IMR-90 (cell line): ENCODE measurements at regions not wholly inside any gene's neighbourhood (a gene's known extent, or its start where the extent isn't known, plus 50 kb on each side); places are given as distances from the start of the nearest gene placed in this dataset.

Experiments used
- ATAC-seq: fragments of 200-7000 bp; cut with Tn5 transposase; 2 replicates; pipeline ENCODE4 v1.9.1; 2020; ENCODE audit warnings: low read depth, mild to moderate bottlenecking, moderate library complexity
- BruUV-seq: library from RNA; stranded (reverse); fragments of 400-500 nt; replicated peaks from 2 replicates; lab custom pipeline; 2021; lab: Mats Ljungman, UMichigan
- CTCF ChIA-PET: fragments of 300-600 bp; formaldehyde crosslinking; extraction: SDS; loops from one replicate; lab custom pipeline; 2021; ENCODE audit warnings: antibody characterized with exemption; lab: Yijun Ruan, JAX
- POLR2A ChIA-PET: fragments of 300-600 bp; sonication (Branson Sonifier 250); formaldehyde crosslinking; loops from one replicate; lab custom pipeline; 2022; ENCODE audit warnings: antibody characterized with exemption; ENCODE audit not compliant: unreplicated experiment; lab: Charles Lee
- DNase-seq: peaks from one replicate; pipeline ENCODE4 v3.0.0; 2013
- H2AFZ ChIP-seq: replicated peaks from 2 replicates; pipeline ENCODE3; 2013; ENCODE audit warnings: low read length, mild to moderate bottlenecking; ENCODE audit not compliant: poor library complexity
- H2AK5ac ChIP-seq: 2 replicates; pipeline ENCODE4 v1.6.1; 2013; ENCODE audit warnings: low read depth, low read length, inconsistent platforms
- H2AK9ac ChIP-seq: replicated peaks from 2 replicates; pipeline ENCODE3; 2013; ENCODE audit warnings: mild to moderate bottlenecking, low read depth, low read length, moderate library complexity; ENCODE audit not compliant: poor library complexity
- H2BK120ac ChIP-seq: 2 replicates; pipeline ENCODE4 v1.6.1; 2013; ENCODE audit warnings: low read depth, low read length, inconsistent platforms
- H2BK15ac ChIP-seq: 3 replicates; pipeline ENCODE4 v1.6.1; 2013; ENCODE audit warnings: low read depth, low read length, inconsistent platforms
- H2BK20ac ChIP-seq: 2 replicates; pipeline ENCODE4 v1.6.1; 2013; ENCODE audit warnings: low read depth, mild to moderate bottlenecking, inconsistent platforms, low read length, moderate library complexity
- H2BK5ac ChIP-seq: 2 replicates; pipeline ENCODE4 v1.6.1; 2013; ENCODE audit warnings: mild to moderate bottlenecking, low read depth, low read length, inconsistent platforms; ENCODE audit not compliant: poor library complexity, severe bottlenecking
- H3K14ac ChIP-seq: replicated peaks from 2 replicates; pipeline ENCODE4 v1.6.1; 2013; ENCODE audit warnings: low read depth, low read length, inconsistent platforms
- H3K18ac ChIP-seq: 2 replicates; pipeline ENCODE4 v1.6.1; 2013; ENCODE audit warnings: low read depth, low read length, control low read depth
- H3K23ac ChIP-seq: 2 replicates; pipeline ENCODE4 v1.6.1; 2013; ENCODE audit warnings: low read depth, low read length, inconsistent platforms
- H3K27ac ChIP-seq: 2 replicates; pipeline ENCODE4 v1.5.1; 2013; ENCODE audit warnings: mild to moderate bottlenecking, control low read depth, low read length; ENCODE audit not compliant: insufficient read depth
- H3K27me3 ChIP-seq: 2 replicates; pipeline ENCODE4 v1.6.1; 2013; ENCODE audit warnings: low read length; ENCODE audit not compliant: control insufficient read depth, insufficient read depth
- H3K36me3 ChIP-seq: 2 replicates; pipeline ENCODE4 v1.6.1; 2013; ENCODE audit warnings: low read length, mixed read lengths; ENCODE audit not compliant: control insufficient read depth, insufficient read depth
- H3K4ac ChIP-seq: 2 replicates; pipeline ENCODE4 v1.6.1; 2013; ENCODE audit warnings: low read depth, low read length, inconsistent platforms
- H3K4me1 ChIP-seq: 2 replicates; pipeline ENCODE4 v1.6.1; 2013; ENCODE audit warnings: low read length, mixed read lengths; ENCODE audit not compliant: control insufficient read depth, insufficient read depth
- H3K4me2 ChIP-seq: 2 replicates; pipeline ENCODE4 v1.6.1; 2013; ENCODE audit warnings: low read depth, mild to moderate bottlenecking, control low read depth, low read length, moderate library complexity
- H3K4me3 ChIP-seq: 2 replicates; pipeline ENCODE4 v1.5.1; 2013; ENCODE audit warnings: low read depth, mild to moderate bottlenecking, control low read depth, low read length, moderate library complexity; ENCODE audit not compliant: insufficient read depth
- H3K56ac ChIP-seq: 2 replicates; pipeline ENCODE4 v1.6.1; 2013; ENCODE audit warnings: low read length, inconsistent platforms; ENCODE audit not compliant: insufficient read depth; ENCODE audit errors: extremely low read depth
- H3K79me1 ChIP-seq, 2 experiments: 2 replicates each; pipeline ENCODE4 v1.6.1; 2013; ENCODE audit warnings: low read length in 2 of 2, inconsistent platforms in 1 of 2, low read depth in 1 of 2
- H3K9ac ChIP-seq: 2 replicates; pipeline ENCODE4 v1.6.1; 2013; ENCODE audit warnings: low read depth, low read length, control low read depth
- H3K9me1 ChIP-seq: 2 replicates; pipeline ENCODE4 v1.6.1; 2013; ENCODE audit warnings: low read length, inconsistent platforms; ENCODE audit not compliant: insufficient read depth
- H3K9me3 ChIP-seq: 2 replicates; pipeline ENCODE4 v1.6.1; 2013; ENCODE audit warnings: low read length; ENCODE audit not compliant: control insufficient read depth, insufficient read depth
- H4K20me1 ChIP-seq: 2 replicates; pipeline ENCODE4 v1.6.1; 2013; ENCODE audit warnings: low read length, inconsistent platforms; ENCODE audit not compliant: insufficient read depth
- H4K5ac ChIP-seq: 2 replicates; pipeline ENCODE4 v1.6.1; 2013; ENCODE audit warnings: mild to moderate bottlenecking, low read depth, low read length, control low read depth
- H4K8ac ChIP-seq, 2 experiments: 2 replicates each; pipeline ENCODE4 v1.6.1; 2013; ENCODE audit warnings: low read depth in 2 of 2, low read length in 2 of 2, control low read depth in 1 of 2, inconsistent platforms in 1 of 2
- H4K91ac ChIP-seq: 2 replicates; pipeline ENCODE4 v1.6.1; 2013; ENCODE audit warnings: low read depth, low read length, inconsistent platforms; ENCODE audit not compliant: insufficient read depth
- BHLHE40 ChIP-seq: fragments of 150-350 bp; IDR thresholded peaks from 2 replicates; pipeline ENCODE4 v1.6.1; 2016; ENCODE audit warnings: mild to moderate bottlenecking, low read depth, low read length
- CEBPB ChIP-seq: IDR thresholded peaks from 2 replicates; pipeline ENCODE4 v1.6.1; 2012; ENCODE audit warnings: low read depth, low read length, improper control_type of control experiment
- CHD1 ChIP-seq: IDR thresholded peaks from 2 replicates; pipeline ENCODE4 v1.6.1; 2012; ENCODE audit warnings: low read depth, low read length, improper control_type of control experiment
- FOS ChIP-seq: fragments of 150-350 bp; IDR thresholded peaks from 2 replicates; pipeline ENCODE4 v1.6.1; 2016; ENCODE audit warnings: low read depth, low read length
- MAFK ChIP-seq: IDR thresholded peaks from 2 replicates; pipeline ENCODE4 v1.6.1; 2012; ENCODE audit warnings: low read depth, low read length, improper control_type of control experiment
- MAZ ChIP-seq: IDR thresholded peaks from 2 replicates; pipeline ENCODE4 v1.6.1; 2012; ENCODE audit warnings: low read depth, mild to moderate bottlenecking, low read length, improper control_type of control experiment, moderate library complexity, borderline replicate concordance
- MXI1 ChIP-seq: IDR thresholded peaks from 2 replicates; pipeline ENCODE4 v1.6.1; 2012; ENCODE audit warnings: low read depth, mild to moderate bottlenecking, low read length, moderate library complexity, borderline replicate concordance
- NFE2L2 ChIP-seq: fragments of 150-350 bp; IDR thresholded peaks from 2 replicates; pipeline ENCODE4 v1.6.1; 2016; ENCODE audit warnings: low read depth, mild to moderate bottlenecking, low read length
- POLR2A ChIP-seq: IDR thresholded peaks from 2 replicates; pipeline ENCODE4 v1.6.1; 2012; ENCODE audit warnings: mild to moderate bottlenecking, low read depth, low read length
- RAD21 ChIP-seq: IDR thresholded peaks from 2 replicates; pipeline ENCODE4 v1.6.1; 2012; ENCODE audit warnings: low read length, improper control_type of control experiment
- RCOR1 ChIP-seq: IDR thresholded peaks from 2 replicates; pipeline ENCODE4 v1.6.1; 2012; ENCODE audit warnings: mild to moderate bottlenecking, low read length, improper control_type of control experiment; ENCODE audit not compliant: insufficient replicate concordance
- RFX5 ChIP-seq: IDR thresholded peaks from 2 replicates; pipeline ENCODE4 v1.8.0; 2012; ENCODE audit warnings: low read depth, mild to moderate bottlenecking, low read length, moderate library complexity
- SMC3 ChIP-seq: fragments of 150-350 bp; IDR thresholded peaks from 2 replicates; pipeline ENCODE4 v1.6.1; 2016; ENCODE audit warnings: low read depth, mild to moderate bottlenecking, antibody characterized with exemption, low read length, moderate library complexity
- USF2 ChIP-seq: fragments of 150-350 bp; IDR thresholded peaks from 2 replicates; pipeline ENCODE4 v1.6.1; 2017; ENCODE audit warnings: mild to moderate bottlenecking, antibody characterized with exemption, low read length, low read depth
- WGBS, 2 experiments: methylation state at CpG; one replicate each; pipeline versions ENCODE4 v1.1.5 to v1.1.7; 2013; ENCODE audit warnings: missing lambda C conversion rate in 2 of 2; ENCODE audit not compliant: insufficient read length in 1 of 2; ENCODE audit errors: extremely low coverage in 2 of 2; 5-methylcytosine and 5-hydroxymethylcytosine counted together
- dilution Hi-C: fragments of 300-500 bp; cut with HindIII; formaldehyde crosslinking; loops from one replicate; pipeline ENCODE4 v1.14.3; 2018; ENCODE audit warnings: low sequenced_read_pairs; ENCODE audit not compliant: unreplicated experiment
- in situ Hi-C: fragments of 300-500 bp; cut with MboI; formaldehyde crosslinking; loops from 3 replicates; pipeline ENCODE4 v1.14.3; 2019; ENCODE audit warnings: low sequenced_read_pairs, inconsistent platforms, mixed read lengths
- intact Hi-C: fragments of 100-400 bp; cut with micrococcal nuclease; formaldehyde crosslinking; loops from 2 replicates; pipeline ENCODE4 v1.10.0; 2022
- TF ChIP-seq, protein P1 (sequence below): conservative IDR thresholded peaks from 2 replicates; pipeline ENCODE4 v1.5.1; 2012; ENCODE audit warnings: mild to moderate bottlenecking, low read depth, low read length, improper control_type of control experiment
- TF ChIP-seq, protein P2 (sequence below): fragments of 150-350 bp; IDR thresholded peaks from 2 replicates; pipeline ENCODE4 v1.6.1; 2016; ENCODE audit warnings: low read depth, mild to moderate bottlenecking, low read length, moderate library complexity, borderline replicate concordance

DNA sequence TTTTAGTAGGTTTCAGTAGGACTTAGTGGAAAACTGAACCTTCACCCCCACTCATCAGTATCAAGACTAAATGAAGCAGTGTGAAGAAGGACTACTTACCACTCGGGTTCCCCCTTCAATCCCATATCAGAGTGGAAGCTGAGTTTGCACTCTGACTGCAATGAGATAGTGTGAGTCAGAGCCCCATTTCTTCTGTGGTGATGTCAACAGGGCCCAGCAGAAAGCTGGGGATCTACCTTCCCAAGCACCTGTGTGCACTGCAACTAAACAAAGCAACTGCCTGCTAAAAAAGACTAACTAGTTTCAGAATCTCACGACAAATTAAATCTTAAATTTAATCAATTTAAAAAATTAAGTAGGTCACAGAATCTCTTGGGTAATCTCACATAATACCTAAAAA is 1837.0 kb upstream of the PCDH7 start:
- H3K79me1 ChIP-seq: no peaks in the 10 kb centered on the region
- no peak overlapping the region for H2AK9ac ChIP-seq
- no peak overlapping the region for H2BK15ac ChIP-seq
- intact Hi-C loops (no loop called here), dilution Hi-C loops (no loop called here), in situ Hi-C loops (no loop called here)
- H2AK5ac ChIP-seq: no peak overlapping the region
- H3K4me2 ChIP-seq: no peak overlapping the region
- ATAC-seq (no peak), DNase-seq (peak; percentile 10)
- H3K9me1 ChIP-seq: no peaks in the 10 kb centered on the region
- H3K4ac ChIP-seq: no peak overlapping the region
- no peak overlapping the region for H3K18ac ChIP-seq
- H4K91ac ChIP-seq: no peak overlapping the region
- H3K23ac ChIP-seq: no peak overlapping the region
- no peaks in the 10 kb centered on the region for H4K20me1 ChIP-seq
- H4K8ac ChIP-seq: no peak overlapping the region
- ChIA-PET CTCF (no interaction called here), POLR2A (no interaction called here)
- no peaks in the 10 kb centered on the region for H3K36me3 ChIP-seq
- H3K27me3 ChIP-seq: no peaks in the 10 kb centered on the region
- no peak overlapping the region for H4K5ac ChIP-seq
- no peaks in the 10 kb centered on the region for H3K9me3 ChIP-seq
- H3K4me1 ChIP-seq: peaks cover 2% of the 10 kb centered on the region; the same call in 1 of the 2 replicates
- no peak overlapping the region for H2BK120ac ChIP-seq
- BruUV-seq: no TSS peak
- H2AFZ ChIP-seq: no peak overlapping the region
- no peak overlapping the region for H2BK5ac ChIP-seq
- no peak overlapping the region for H3K4me3 ChIP-seq
- H2BK20ac ChIP-seq: 0 out of 2 replicates have a peak overlapping the region, but pooled peaks have one; percentile 1
- TF ChIP-seq NFE2L2 (no peak), RCOR1 (no peak), MAFK (no peak), RFX5 (no peak), FOS (no peak), SMC3 (no peak), BHLHE40 (no peak), CHD1 (no peak), POLR2A (no peak), RAD21 (no peak), MAZ (no peak), MXI1 (no peak), USF2 (no peak), CEBPB (no peak)
- TF ChIP-seq, protein P1, sequence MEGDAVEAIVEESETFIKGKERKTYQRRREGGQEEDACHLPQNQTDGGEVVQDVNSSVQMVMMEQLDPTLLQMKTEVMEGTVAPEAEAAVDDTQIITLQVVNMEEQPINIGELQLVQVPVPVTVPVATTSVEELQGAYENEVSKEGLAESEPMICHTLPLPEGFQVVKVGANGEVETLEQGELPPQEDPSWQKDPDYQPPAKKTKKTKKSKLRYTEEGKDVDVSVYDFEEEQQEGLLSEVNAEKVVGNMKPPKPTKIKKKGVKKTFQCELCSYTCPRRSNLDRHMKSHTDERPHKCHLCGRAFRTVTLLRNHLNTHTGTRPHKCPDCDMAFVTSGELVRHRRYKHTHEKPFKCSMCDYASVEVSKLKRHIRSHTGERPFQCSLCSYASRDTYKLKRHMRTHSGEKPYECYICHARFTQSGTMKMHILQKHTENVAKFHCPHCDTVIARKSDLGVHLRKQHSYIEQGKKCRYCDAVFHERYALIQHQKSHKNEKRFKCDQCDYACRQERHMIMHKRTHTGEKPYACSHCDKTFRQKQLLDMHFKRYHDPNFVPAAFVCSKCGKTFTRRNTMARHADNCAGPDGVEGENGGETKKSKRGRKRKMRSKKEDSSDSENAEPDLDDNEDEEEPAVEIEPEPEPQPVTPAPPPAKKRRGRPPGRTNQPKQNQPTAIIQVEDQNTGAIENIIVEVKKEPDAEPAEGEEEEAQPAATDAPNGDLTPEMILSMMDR: no peak
- TF ChIP-seq, protein P2, sequence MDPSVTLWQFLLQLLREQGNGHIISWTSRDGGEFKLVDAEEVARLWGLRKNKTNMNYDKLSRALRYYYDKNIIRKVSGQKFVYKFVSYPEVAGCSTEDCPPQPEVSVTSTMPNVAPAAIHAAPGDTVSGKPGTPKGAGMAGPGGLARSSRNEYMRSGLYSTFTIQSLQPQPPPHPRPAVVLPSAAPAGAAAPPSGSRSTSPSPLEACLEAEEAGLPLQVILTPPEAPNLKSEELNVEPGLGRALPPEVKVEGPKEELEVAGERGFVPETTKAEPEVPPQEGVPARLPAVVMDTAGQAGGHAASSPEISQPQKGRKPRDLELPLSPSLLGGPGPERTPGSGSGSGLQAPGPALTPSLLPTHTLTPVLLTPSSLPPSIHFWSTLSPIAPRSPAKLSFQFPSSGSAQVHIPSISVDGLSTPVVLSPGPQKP: no peak
- H3K56ac ChIP-seq: no peak overlapping the region
- no peak overlapping the region for H3K14ac ChIP-seq
- H3K9ac ChIP-seq: no peak overlapping the region
- H3K27ac ChIP-seq: no peak overlapping the region
- no CpG with 5 or more reads among the region's 2 CpGs for WGBS, 2 experiments
